Progenitor cell of endocrine pancreas (in vitro differentiated cells): ENCODE measurements at regions not wholly inside any gene's neighbourhood (a gene's known extent, or its start where the extent isn't known, plus 50 kb on each side); places are given as distances from the start of the nearest gene placed in this dataset.

ENCODE experiments used
- DNase-seq: peaks from one replicate; pipeline ENCODE4 v3.0.0; 2021; ENCODE audit warnings: low spot score; ENCODE audit not compliant: unreplicated experiment
- H3K27ac Mint-ChIP-seq: 2 replicates; pipeline ENCODE4 v1.8.0; 2021; ENCODE audit warnings: mild to moderate bottlenecking, moderate library complexity, mixed read lengths
- H3K27me3 Mint-ChIP-seq: 2 replicates; pipeline ENCODE4 v1.8.0; 2021; ENCODE audit warnings: mixed read lengths
- H3K36me3 Mint-ChIP-seq: 2 replicates; pipeline ENCODE4 v1.8.0; 2022; ENCODE audit warnings: mixed read lengths; ENCODE audit not compliant: insufficient read depth
- H3K4me1 Mint-ChIP-seq: 2 replicates; pipeline ENCODE4 v1.8.0; 2021; ENCODE audit warnings: low read depth, mixed read lengths
- H3K4me3 Mint-ChIP-seq: 2 replicates; pipeline ENCODE4 v1.8.0; 2021; ENCODE audit warnings: low read depth, mild to moderate bottlenecking, moderate library complexity, mixed read lengths
- H3K9me3 Mint-ChIP-seq: 2 replicates; pipeline ENCODE4 v1.8.0; 2021; ENCODE audit warnings: low read depth, mixed read lengths
- CTCF ChIP-seq: fragments of 200-600 bp; sonication (generic); IDR thresholded peaks from one replicate; pipeline ENCODE4 v1.5.0; 2021; ENCODE audit warnings: antibody characterized with exemption, mild to moderate bottlenecking; ENCODE audit not compliant: unreplicated experiment

- peaks cover 9% of the 10 kb centered on the region for H3K4me1 Mint-ChIP-seq
- H3K27me3 Mint-ChIP-seq: peaks cover 3% of the 10 kb centered on the region
- peaks cover 4% of the 10 kb centered on the region for H3K9me3 Mint-ChIP-seq
- H3K27ac Mint-ChIP-seq: no peak overlapping the region
- TF ChIP-seq CTCF: no peak
- no peak for DNase-seq
- H3K36me3 Mint-ChIP-seq: no peaks in the 10 kb centered on the region
- no peak overlapping the region for H3K4me3 Mint-ChIP-seq
Observed at GRCh38 chr14:97349463-97349862, 552.3 kb downstream of the VRK1 start.

DNA sequence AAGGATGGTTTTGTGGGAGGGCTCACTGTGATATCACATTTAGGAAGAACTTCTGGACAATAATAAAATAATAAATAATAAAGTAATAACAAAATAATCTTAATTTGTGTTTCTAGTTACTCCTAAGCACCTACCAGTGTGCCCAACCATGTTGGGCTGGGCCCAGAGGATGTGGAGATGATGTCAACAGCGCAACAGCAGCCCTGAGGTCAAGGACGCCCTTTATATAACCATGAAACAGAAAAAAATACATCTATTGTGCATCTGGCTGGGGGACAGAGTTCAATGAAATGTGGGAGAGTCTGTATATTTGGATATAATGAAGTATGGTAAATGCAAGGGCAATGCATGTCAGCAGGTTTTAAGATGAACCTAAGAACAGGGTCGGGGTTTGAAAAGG is 552.8 kb downstream of the VRK1 start:
- Mint-ChIP-seq H3K9me3 (peaks cover 4% of the 10 kb centered on the region), H3K4me1 (peaks cover 11% of the 10 kb centered on the region), H3K27me3 (peaks cover 6% of the 10 kb centered on the region), H3K4me3 (no peak overlapping the region), H3K27ac (peak overlapping the region; percentile 62), H3K36me3 (no peaks in the 10 kb centered on the region)
- no peak for DNase-seq
- TF ChIP-seq CTCF: no peak

DNA sequence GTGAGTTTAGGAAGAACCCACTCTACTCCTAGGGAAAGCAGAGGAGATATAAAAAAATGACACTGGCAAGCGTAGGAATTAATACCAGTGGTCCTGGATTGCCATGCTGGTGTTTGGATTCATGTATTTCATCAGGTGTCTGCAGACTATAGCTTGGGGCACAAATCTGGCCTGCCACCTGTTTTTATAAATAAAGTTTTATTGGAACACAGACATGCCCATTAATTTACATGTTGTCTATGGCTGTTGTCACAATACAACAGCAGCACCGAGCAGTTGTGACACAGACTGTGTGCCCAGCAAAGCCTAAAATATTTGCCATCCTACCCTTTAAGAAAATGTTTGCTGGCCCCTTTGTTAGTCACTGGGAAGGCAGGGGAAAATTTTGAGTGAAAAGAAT is 553.2 kb downstream of the VRK1 start:
- Mint-ChIP-seq H3K9me3 (peaks cover 4% of the 10 kb centered on the region), H3K36me3 (no peaks in the 10 kb centered on the region), H3K4me1 (peaks cover 11% of the 10 kb centered on the region), H3K27me3 (peaks cover 6% of the 10 kb centered on the region), H3K27ac (peak overlapping the region; percentile 62), H3K4me3 (no peak overlapping the region)
- TF ChIP-seq CTCF: no peak
- DNase-seq: no peak

DNA sequence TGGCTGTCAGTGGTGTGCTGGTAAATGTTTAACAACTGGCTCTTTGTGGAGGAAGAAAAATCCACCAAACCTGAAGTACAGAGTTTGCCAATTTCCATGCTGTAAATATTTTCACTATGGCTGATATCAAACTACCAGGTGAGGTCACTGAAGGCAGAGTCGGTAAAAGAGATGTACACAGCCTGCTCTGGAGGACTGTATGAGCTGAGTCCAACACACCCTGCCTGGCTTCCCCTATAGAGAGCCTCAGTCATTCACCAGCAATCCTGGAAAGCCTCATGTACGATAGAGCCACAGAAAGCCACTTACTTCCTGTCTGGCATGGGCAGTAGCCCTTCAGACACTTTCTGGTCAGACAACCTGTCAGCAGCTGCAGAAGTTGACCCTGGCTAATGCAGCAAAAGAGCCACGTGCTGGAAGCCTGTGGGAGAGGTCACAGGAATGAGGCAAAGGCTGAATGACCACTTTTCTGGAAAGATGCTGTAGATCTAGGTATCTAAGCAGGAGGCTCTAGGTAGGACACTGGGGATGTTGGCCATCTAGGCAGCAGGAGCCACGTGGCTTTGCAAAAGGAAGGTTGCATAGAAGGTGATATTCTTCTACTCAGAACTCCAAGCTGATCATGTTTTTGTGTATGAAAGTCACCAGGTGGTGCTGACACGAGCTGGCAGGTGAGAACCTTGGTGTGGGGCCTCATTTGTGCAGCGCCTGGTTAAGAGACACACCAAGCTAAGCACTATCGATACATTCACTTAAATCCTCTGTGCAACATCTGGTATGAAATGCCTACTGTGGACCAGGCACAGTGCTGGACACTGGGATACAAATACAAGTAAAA is 553.9 kb downstream of the VRK1 start:
- no peak overlapping the region for H3K4me3 Mint-ChIP-seq
- DNase-seq: no peak
- H3K4me1 Mint-ChIP-seq: peaks cover 11% of the 10 kb centered on the region
- H3K36me3 Mint-ChIP-seq: no peaks in the 10 kb centered on the region
- H3K27me3 Mint-ChIP-seq: peaks cover 6% of the 10 kb centered on the region
- H3K9me3 Mint-ChIP-seq: peaks cover 4% of the 10 kb centered on the region
- H3K27ac Mint-ChIP-seq: no peak overlapping the region
- TF ChIP-seq CTCF: no peak

GRCh38 chr14:97353102-97353501 is 555.9 kb downstream of the VRK1 start:
- H3K36me3 Mint-ChIP-seq: no peaks in the 10 kb centered on the region
- no peak overlapping the region for H3K27ac Mint-ChIP-seq
- no peak for TF ChIP-seq CTCF
- DNase-seq: no peak
- H3K4me1 Mint-ChIP-seq: peaks cover 13% of the 10 kb centered on the region
- peaks cover 3% of the 10 kb centered on the region for H3K27me3 Mint-ChIP-seq
- H3K9me3 Mint-ChIP-seq: no peaks in the 10 kb centered on the region
- no peak overlapping the region for H3K4me3 Mint-ChIP-seq
